ENCODE measurements at regions not wholly inside any gene's neighbourhood (a gene's known extent, or its start where the extent isn't known, plus 50 kb on each side); places are given as distances from the start of the nearest gene placed in this dataset.

- TF ChIP-seq, protein P1, sequence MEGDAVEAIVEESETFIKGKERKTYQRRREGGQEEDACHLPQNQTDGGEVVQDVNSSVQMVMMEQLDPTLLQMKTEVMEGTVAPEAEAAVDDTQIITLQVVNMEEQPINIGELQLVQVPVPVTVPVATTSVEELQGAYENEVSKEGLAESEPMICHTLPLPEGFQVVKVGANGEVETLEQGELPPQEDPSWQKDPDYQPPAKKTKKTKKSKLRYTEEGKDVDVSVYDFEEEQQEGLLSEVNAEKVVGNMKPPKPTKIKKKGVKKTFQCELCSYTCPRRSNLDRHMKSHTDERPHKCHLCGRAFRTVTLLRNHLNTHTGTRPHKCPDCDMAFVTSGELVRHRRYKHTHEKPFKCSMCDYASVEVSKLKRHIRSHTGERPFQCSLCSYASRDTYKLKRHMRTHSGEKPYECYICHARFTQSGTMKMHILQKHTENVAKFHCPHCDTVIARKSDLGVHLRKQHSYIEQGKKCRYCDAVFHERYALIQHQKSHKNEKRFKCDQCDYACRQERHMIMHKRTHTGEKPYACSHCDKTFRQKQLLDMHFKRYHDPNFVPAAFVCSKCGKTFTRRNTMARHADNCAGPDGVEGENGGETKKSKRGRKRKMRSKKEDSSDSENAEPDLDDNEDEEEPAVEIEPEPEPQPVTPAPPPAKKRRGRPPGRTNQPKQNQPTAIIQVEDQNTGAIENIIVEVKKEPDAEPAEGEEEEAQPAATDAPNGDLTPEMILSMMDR (IDR thresholded peaks at IDR 0.05; ENCODE audit: low read depth, low read length, poor library complexity, severe bottlenecking) = no peak
- TF ChIP-seq EZH2phosphoT487 (IDR thresholded peaks at IDR 0.05; ENCODE audit: borderline replicate concordance, low read length) = no peak
Measured at GRCh38 chr2:111634050-111634794, 249.8 kb downstream of the ANAPC1 start.

Data from DOHH2 (cell line).